Astrocyte of the spinal cord (primary cell): ENCODE measurements at regions not wholly inside any gene's neighbourhood (a gene's known extent, or its start where the extent isn't known, plus 50 kb on each side); places are given as distances from the start of the nearest gene placed in this dataset.

Experiments
- DNase-seq: peaks from one replicate; pipeline ENCODE4 v3.0.0; 2011; ENCODE audit warnings: low read depth, low spot score
- H3K4me3 ChIP-seq: 2 replicates; pipeline ENCODE4 v1.5.1; 2011; ENCODE audit warnings: low read depth, mild to moderate bottlenecking, low read length, moderate library complexity
- in situ Hi-C: cut with HindIII; loops from 2 replicates; pipeline ENCODE4 v1.10.0; 2017; ENCODE audit warnings: low sequenced_read_pairs
- TF ChIP-seq, protein P1 (sequence below): IDR thresholded peaks from 2 replicates; pipeline ENCODE4 v1.5.1; 2012; ENCODE audit warnings: low read depth, mild to moderate bottlenecking, low read length, inconsistent platforms

DNA sequence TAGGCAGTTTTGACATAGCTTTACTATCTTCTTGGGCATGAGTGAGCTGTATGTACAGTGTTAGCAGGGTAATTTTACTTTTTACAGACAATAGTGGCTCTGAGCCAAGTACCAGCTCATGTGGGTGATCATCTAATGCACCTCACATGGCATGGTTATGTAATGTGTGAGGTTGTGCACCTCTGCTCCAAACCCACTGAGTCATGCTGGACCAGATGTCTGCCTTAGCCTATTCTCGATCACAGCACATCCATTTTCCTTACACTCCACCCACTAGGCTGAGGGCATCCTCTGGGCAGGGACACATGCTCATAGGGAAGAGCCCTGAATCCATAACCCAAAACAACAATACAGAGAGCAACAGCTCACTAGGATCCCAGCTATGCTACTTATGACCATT lies 71.6 kb upstream of the FBXL4 start:
- DNase-seq, result peak; percentile 21
- H3K4me3 ChIP-seq, result no peak overlapping the region
- TF ChIP-seq, protein P1, sequence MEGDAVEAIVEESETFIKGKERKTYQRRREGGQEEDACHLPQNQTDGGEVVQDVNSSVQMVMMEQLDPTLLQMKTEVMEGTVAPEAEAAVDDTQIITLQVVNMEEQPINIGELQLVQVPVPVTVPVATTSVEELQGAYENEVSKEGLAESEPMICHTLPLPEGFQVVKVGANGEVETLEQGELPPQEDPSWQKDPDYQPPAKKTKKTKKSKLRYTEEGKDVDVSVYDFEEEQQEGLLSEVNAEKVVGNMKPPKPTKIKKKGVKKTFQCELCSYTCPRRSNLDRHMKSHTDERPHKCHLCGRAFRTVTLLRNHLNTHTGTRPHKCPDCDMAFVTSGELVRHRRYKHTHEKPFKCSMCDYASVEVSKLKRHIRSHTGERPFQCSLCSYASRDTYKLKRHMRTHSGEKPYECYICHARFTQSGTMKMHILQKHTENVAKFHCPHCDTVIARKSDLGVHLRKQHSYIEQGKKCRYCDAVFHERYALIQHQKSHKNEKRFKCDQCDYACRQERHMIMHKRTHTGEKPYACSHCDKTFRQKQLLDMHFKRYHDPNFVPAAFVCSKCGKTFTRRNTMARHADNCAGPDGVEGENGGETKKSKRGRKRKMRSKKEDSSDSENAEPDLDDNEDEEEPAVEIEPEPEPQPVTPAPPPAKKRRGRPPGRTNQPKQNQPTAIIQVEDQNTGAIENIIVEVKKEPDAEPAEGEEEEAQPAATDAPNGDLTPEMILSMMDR, result no peak
- in situ Hi-C loops, result no loop called here

DNA sequence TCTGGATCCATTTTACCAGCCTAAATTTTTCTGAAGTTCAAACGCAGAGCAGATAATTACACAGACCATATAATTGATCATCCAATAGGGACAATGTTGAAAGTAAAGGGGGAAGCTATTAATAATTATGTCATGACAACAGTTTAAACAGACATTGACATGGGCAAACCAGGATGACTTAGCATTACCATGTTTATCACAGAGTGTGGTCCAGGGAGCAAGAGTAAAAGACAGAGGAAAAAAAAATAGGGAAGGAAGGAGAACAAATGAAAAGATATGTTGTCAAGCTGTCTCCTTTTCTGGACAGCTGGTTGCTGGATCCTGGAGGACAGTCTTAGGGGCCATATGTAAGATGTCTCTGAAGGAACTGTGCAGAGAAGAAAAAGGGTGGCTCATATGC lies 69.4 kb upstream of the FBXL4 start:
- in situ Hi-C loops, result no loop called here
- no peak overlapping the region for H3K4me3 ChIP-seq
- no peak for DNase-seq
- TF ChIP-seq, protein P1, result no peak

DNA sequence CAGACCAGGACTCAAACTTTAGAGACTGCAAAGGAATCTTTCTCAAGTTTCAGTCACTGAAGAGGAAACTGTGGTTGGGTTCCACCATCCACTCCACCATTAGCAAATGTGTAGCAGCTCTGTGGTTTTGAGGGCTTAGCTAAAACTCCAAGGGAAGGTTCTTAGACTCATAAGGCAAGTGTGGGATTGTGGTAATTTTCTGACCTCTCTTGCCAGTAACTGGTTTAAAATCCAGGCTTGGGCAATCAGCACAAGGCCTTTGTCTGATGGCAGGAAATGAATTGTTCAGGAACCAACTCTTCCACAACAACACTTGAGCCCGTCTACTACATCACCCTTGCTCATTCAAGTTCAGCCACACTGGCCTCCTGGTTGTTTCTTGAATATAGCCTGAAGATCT lies 68.6 kb upstream of the FBXL4 start:
- H3K4me3 ChIP-seq, result no peak overlapping the region
- in situ Hi-C loops, result no loop called here
- TF ChIP-seq, protein P1, result no peak
- DNase-seq, result peak; percentile 94

DNA sequence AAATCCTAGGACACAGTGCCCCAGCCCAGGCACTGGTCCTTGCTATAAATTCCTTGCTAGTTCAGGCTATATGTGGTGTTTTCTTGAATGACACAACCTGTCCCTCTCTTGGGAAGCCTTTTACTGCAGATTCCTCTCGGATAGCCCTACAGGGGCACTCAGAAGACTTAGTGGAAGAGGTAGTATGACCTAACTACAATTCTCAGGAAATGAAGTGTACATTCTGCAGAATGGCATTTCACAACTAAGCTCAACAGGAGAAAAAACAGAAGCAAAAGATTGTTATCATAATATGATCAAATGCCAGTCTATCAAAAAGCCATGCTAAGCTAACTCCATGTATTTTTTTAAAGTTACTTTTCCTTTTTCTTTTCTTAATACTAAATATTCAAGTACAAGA lies 66.3 kb upstream of the FBXL4 start:
- in situ Hi-C loops, result no loop called here
- DNase-seq, result peak; percentile 22
- no peak overlapping the region for H3K4me3 ChIP-seq
- TF ChIP-seq, protein P1, result no peak

DNA sequence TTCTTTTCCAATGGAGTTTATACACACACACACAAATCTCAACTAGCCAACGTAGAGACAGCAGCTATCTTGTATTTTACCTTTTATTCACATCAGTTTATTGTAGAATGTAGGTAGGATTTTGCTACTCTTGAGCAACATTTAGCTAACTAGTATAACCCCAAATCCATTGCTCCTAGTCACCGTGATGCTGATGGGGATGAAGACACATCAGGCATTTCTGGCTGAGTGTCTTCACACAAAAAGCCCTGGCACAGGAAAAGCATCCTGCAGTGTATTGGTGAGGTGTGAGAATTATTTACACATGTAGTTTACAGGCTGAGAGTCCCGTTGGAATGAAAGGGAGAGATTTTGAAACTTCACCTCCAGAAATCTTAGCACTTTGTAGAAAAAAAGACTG lies 65.9 kb upstream of the FBXL4 start:
- in situ Hi-C loops, result no loop called here
- no peak overlapping the region for H3K4me3 ChIP-seq
- DNase-seq, result no peak
- TF ChIP-seq, protein P1, result no peak

DNA sequence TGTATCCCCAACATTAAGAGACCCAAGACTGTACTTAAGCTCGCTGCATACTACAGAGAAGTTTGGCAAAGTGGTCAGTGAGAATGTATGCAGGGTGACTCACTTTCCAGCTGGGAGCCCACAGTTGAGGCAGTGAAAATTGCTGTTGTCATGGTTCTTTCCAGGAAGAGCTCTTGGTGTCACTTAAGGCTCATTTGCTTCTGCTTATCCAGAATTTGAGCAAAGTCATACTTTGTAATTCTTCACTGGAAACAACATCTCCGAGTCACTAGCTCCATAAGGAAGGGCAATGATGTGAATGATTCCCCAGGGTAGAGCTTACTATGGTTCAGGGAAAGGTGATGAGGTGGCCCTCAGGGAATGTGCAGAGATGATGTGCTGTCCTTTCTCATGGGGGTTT lies 65.4 kb upstream of the FBXL4 start:
- in situ Hi-C loops, result no loop called here
- peak; percentile 96 for DNase-seq
- no peak overlapping the region for H3K4me3 ChIP-seq
- TF ChIP-seq, protein P1, result no peak

DNA sequence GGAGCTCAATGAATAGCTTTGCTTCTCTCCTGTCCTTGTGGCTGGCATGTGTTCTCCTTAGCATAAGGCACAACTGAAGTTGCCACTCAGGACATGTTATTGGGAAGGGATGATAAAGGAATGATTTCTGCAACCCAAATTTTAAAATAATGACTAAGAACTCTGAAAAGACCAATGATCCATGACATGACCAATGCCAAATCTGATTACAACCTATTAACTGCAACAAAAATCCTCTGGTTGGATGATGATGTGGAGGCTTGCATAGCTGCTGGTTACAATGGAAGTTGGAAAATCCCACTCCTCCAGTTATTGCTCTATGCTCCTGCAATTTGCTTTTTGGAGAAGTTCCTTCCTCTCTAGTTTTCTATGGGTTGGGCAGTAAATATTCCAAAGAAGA lies 63.4 kb upstream of the FBXL4 start:
- no peak overlapping the region for H3K4me3 ChIP-seq
- TF ChIP-seq, protein P1, result no peak
- in situ Hi-C loops, result no loop called here
- DNase-seq, result no peak
